CD14-positive monocyte (primary cell): ENCODE measurements at regions not wholly inside any gene's neighbourhood (a gene's known extent, or its start where the extent isn't known, plus 50 kb on each side); places are given as distances from the start of the nearest gene placed in this dataset.
"Not testable (repeated sequence)": the region's sequence is repeated elsewhere in the genome, so short reads cannot be mapped to it uniquely, and the experiment has no call there.

Experiments used
- DNase-seq, 3 donors: peaks; one replicate each; pipeline ENCODE4 v3.0.0-alpha.2; 2011 to 2022
- H2AFZ ChIP-seq: 2 replicates; pipeline ENCODE4 v1.6.0; 2012; ENCODE audit warnings: mild to moderate bottlenecking, low read depth, low read length, inconsistent platforms; ENCODE audit not compliant: insufficient read depth, poor library complexity, severe bottlenecking
- H3K27ac ChIP-seq, 2 donors: 1 replicate in 1 of 2; 2 replicates in 1 of 2; pipeline ENCODE4 v1.5.1; 2012 to 2013; ENCODE audit warnings: low read length in 2 of 2, control low read depth in 1 of 2, inconsistent platforms in 1 of 2, low read depth in 1 of 2, mild to moderate bottlenecking in 1 of 2
- H3K27me3 ChIP-seq, 2 donors: one replicate each; pipeline versions ENCODE4 v1.6.0 to v1.6.1; 2011 to 2013; ENCODE audit warnings: low read length in 2 of 2; ENCODE audit not compliant: control insufficient read depth in 2 of 2, insufficient read depth in 2 of 2
- H3K36me3 ChIP-seq, 2 donors: replicated peaks in 1 of 2; 1 replicate in 1 of 2; 2 replicates in 1 of 2; pipeline versions ENCODE4 v1.5.1 to v1.6.1; 2012 to 2013; ENCODE audit warnings: low read length in 2 of 2, control low read depth in 1 of 2, inconsistent platforms in 1 of 2, mild to moderate bottlenecking in 1 of 2; ENCODE audit not compliant: insufficient read depth in 2 of 2, control insufficient read depth in 1 of 2
- H3K4me1 ChIP-seq, 2 donors: 1 replicate in 1 of 2; 2 replicates in 1 of 2; pipeline versions ENCODE4 v1.5.1 to v1.6.1; 2012 to 2013; ENCODE audit warnings: low read length in 2 of 2, control low read depth in 1 of 2, inconsistent platforms in 1 of 2, mild to moderate bottlenecking in 1 of 2, moderate library complexity in 1 of 2; ENCODE audit not compliant: insufficient read depth in 2 of 2, control insufficient read depth in 1 of 2
- H3K4me2 ChIP-seq: replicated peaks from 2 replicates; pipeline ENCODE3; 2012; ENCODE audit warnings: low read length, moderate library complexity, mild to moderate bottlenecking; ENCODE audit not compliant: poor library complexity, severe bottlenecking; ENCODE audit errors: extremely low read depth
- H3K4me3 ChIP-seq, 3 experiments: fragments of 200-600 bp in 1 of 3; sonication (generic) in 1 of 3; replicated peaks in 1 of 3; 1 replicate in 2 of 3; 2 replicates in 1 of 3; pipeline ENCODE4 v1.5.1; 2011 to 2013; ENCODE audit warnings: low read length in 3 of 3, mild to moderate bottlenecking in 3 of 3, control low read depth in 2 of 3, low read depth in 2 of 3, inconsistent platforms in 1 of 3, moderate library complexity in 1 of 3
- H3K79me2 ChIP-seq: 2 replicates; pipeline ENCODE4 v1.6.0; 2012; ENCODE audit warnings: mild to moderate bottlenecking, control low read depth, inconsistent platforms, low read length, moderate library complexity; ENCODE audit not compliant: insufficient read depth
- H3K9ac ChIP-seq: 2 replicates; pipeline ENCODE4 v1.6.0; 2017; ENCODE audit warnings: low read length, mild to moderate bottlenecking; ENCODE audit not compliant: insufficient read depth, poor library complexity, severe bottlenecking
- H3K9me3 ChIP-seq, 2 donors: replicated peaks in 1 of 2; 1 replicate in 1 of 2; 2 replicates in 1 of 2; pipeline versions ENCODE4 v1.5.1 to v1.6.1; 2012 to 2013; ENCODE audit warnings: low read length in 2 of 2, control low read depth in 1 of 2; ENCODE audit not compliant: control insufficient read depth in 1 of 2, insufficient read depth in 1 of 2
- H4K20me1 ChIP-seq: 2 replicates; pipeline ENCODE4 v1.6.0; 2012; ENCODE audit warnings: mild to moderate bottlenecking, low read length, control low read depth, moderate library complexity; ENCODE audit not compliant: insufficient read depth
- H3K27ac Mint-ChIP-seq, 7 donors: one replicate each; pipeline ENCODE4 v1.8.0; 2020; ENCODE audit warnings: mild to moderate bottlenecking in 7 of 7, mixed read lengths in 7 of 7, moderate library complexity in 6 of 7, inconsistent platforms in 2 of 7
- H3K27me3 Mint-ChIP-seq, 3 donors: one replicate each; pipeline ENCODE4 v1.8.0; 2021 to 2022; ENCODE audit warnings: low read depth in 3 of 3, mild to moderate bottlenecking in 3 of 3, mixed read lengths in 3 of 3, moderate library complexity in 3 of 3, inconsistent platforms in 1 of 3
- H3K36me3 Mint-ChIP-seq, 2 donors: one replicate each; pipeline ENCODE4 v1.8.0; 2020; ENCODE audit warnings: mixed read lengths in 2 of 2, inconsistent platforms in 1 of 2, mild to moderate bottlenecking in 1 of 2
- H3K4me1 Mint-ChIP-seq: one replicate; pipeline ENCODE4 v1.8.0; 2020; ENCODE audit warnings: mild to moderate bottlenecking, mixed read lengths
- H3K4me3 Mint-ChIP-seq, 2 donors: one replicate each; pipeline ENCODE4 v1.8.0; 2020; ENCODE audit warnings: mild to moderate bottlenecking in 2 of 2, mixed read lengths in 2 of 2, moderate library complexity in 1 of 2
- H3K9me3 Mint-ChIP-seq, 7 donors: one replicate each; pipeline ENCODE4 v1.8.0; 2020 to 2022; ENCODE audit warnings: mixed read lengths in 7 of 7, mild to moderate bottlenecking in 6 of 7, moderate library complexity in 6 of 7, inconsistent platforms in 2 of 7
- CTCF ChIP-seq: fragments of 200-600 bp; IDR thresholded peaks from one replicate; pipeline ENCODE4 v1.8.0; 2022; ENCODE audit warnings: antibody characterized with exemption, mild to moderate bottlenecking
- WGBS: methylation state at CpG from one replicate; pipeline ENCODE4 v1.1.5; 2013; ENCODE audit warnings: missing lambda C conversion rate; ENCODE audit not compliant: insufficient coverage; 5-methylcytosine and 5-hydroxymethylcytosine counted together
- intact Hi-C, 2 donors: fragments of 100-400 bp; cut with micrococcal nuclease; formaldehyde crosslinking; loops; one replicate each; pipeline versions ENCODE4 v1.15.0 to v1.15.1; 2023

- H3K36me3 ChIP-seq = no peaks in the 10 kb centered on the region
- DNase-seq = no peak
- H3K27me3 Mint-ChIP-seq = peaks cover 0 to 5% (median 4%) of the 10 kb centered on the region in 3 donors
Observed at GRCh38 chr2:224217233-224217961, 178.3 kb upstream of the SERPINE2 start.

GRCh38 chr2:224215611-224216010, 176.5 kb upstream of the SERPINE2 start:
- H3K27me3 Mint-ChIP-seq, intact Hi-C loops, H3K36me3 Mint-ChIP-seq, H3K27ac ChIP-seq, H2AFZ ChIP-seq, DNase-seq, H3K4me3 Mint-ChIP-seq, H3K9me3 ChIP-seq, H3K27me3 ChIP-seq, H3K79me2 ChIP-seq, H3K4me1 Mint-ChIP-seq, H4K20me1 ChIP-seq, H3K4me3 ChIP-seq, H3K36me3 ChIP-seq, H3K9me3 Mint-ChIP-seq, H3K9ac ChIP-seq, H3K4me1 ChIP-seq, H3K4me2 ChIP-seq, H3K27ac Mint-ChIP-seq: not testable (repeated sequence)
- WGBS = 100% methylated on average over 2 of the region's 3 CpGs

More at GRCh38 chr2:224217233-224217961, 178.3 kb upstream of the SERPINE2 start:
- 80% methylated on average over 3 of the region's 6 CpGs for WGBS
- Mint-ChIP-seq H3K4me3 (no peak overlapping the region), H3K27ac (no peak overlapping the region), H3K4me1 (no peaks in the 10 kb centered on the region), H3K36me3 (no peaks in the 10 kb centered on the region), H3K9me3 (peaks cover 2 to 8% (median 3%) of the 10 kb centered on the region in 7 donors)
- intact Hi-C loops = no loop called here
- Histone ChIP-seq H3K27ac (no peak overlapping the region), H3K27me3 (no peaks in the 10 kb centered on the region), H3K4me1 (no peaks in the 10 kb centered on the region), H3K9ac (no peak overlapping the region), H4K20me1 (no peaks in the 10 kb centered on the region), H3K9me3 (no peaks in the 10 kb centered on the region), H3K79me2 (no peaks in the 10 kb centered on the region), H3K4me2 (no peak overlapping the region), H2AFZ (no peak overlapping the region), H3K4me3 (no peak overlapping the region)
- TF ChIP-seq CTCF = no peak
